Liver (tissue), 8 donors: ENCODE measurements at regions not wholly inside any gene's neighbourhood (a gene's known extent, or its start where the extent isn't known, plus 50 kb on each side); places are given as distances from the start of the nearest gene placed in this dataset.

Experiments used
- DNase-seq: peaks from one replicate; pipeline ENCODE4 v3.0.0-alpha.2; 2017; ENCODE audit warnings: low spot score
- H3K27ac ChIP-seq, 2 donors: one replicate each; pipeline ENCODE4 v1.7.0; 2013; ENCODE audit warnings: inconsistent platforms in 2 of 2, low read length in 2 of 2, control low read depth in 1 of 2, low read depth in 1 of 2, mild to moderate bottlenecking in 1 of 2
- H3K27me3 ChIP-seq, 4 donors: one replicate each; pipeline versions ENCODE4 v1.6.1 to v1.7.0; 2013; ENCODE audit warnings: low read length in 3 of 4, inconsistent platforms in 1 of 4, mild to moderate bottlenecking in 1 of 4, moderate library complexity in 1 of 4; ENCODE audit not compliant: control insufficient read depth in 4 of 4, insufficient read depth in 4 of 4
- H3K36me3 ChIP-seq, 4 donors: one replicate each; pipeline versions ENCODE4 v1.6.1 to v1.7.0; 2013; ENCODE audit warnings: low read length in 3 of 4, mild to moderate bottlenecking in 3 of 4, low read depth in 1 of 4, moderate library complexity in 1 of 4; ENCODE audit not compliant: control insufficient read depth in 4 of 4, insufficient read depth in 3 of 4
- H3K4me1 ChIP-seq, 4 donors: one replicate each; pipeline versions ENCODE4 v1.6.1 to v1.7.0; 2013; ENCODE audit warnings: low read length in 3 of 4, mild to moderate bottlenecking in 3 of 4, moderate library complexity in 1 of 4; ENCODE audit not compliant: control insufficient read depth in 4 of 4, insufficient read depth in 4 of 4
- H3K4me3 ChIP-seq, 3 donors: one replicate each; pipeline versions ENCODE4 v1.6.1 to v1.7.0; 2013; ENCODE audit warnings: low read length in 3 of 3, control low read depth in 1 of 3, low read depth in 1 of 3, mild to moderate bottlenecking in 1 of 3
- H3K9ac ChIP-seq, 2 donors: one replicate each; pipeline ENCODE4 v1.7.0; 2013; ENCODE audit warnings: low read length in 2 of 2, mild to moderate bottlenecking in 2 of 2, moderate library complexity in 2 of 2, control low read depth in 1 of 2, low read depth in 1 of 2
- H3K9me3 ChIP-seq, 4 donors: one replicate each; pipeline versions ENCODE4 v1.6.1 to v1.7.0; 2013; ENCODE audit warnings: low read length in 3 of 4; ENCODE audit not compliant: control insufficient read depth in 4 of 4
- EGR1 ChIP-seq, 2 donors: IDR thresholded peaks; 2 replicates each; pipeline ENCODE4 v1.6.1; 2016 to 2018; ENCODE audit warnings: antibody characterized with exemption in 2 of 2, low read depth in 2 of 2
- FOXA1 ChIP-seq: IDR thresholded peaks from 2 replicates; pipeline ENCODE4 v1.6.1; 2016; ENCODE audit warnings: antibody characterized with exemption
- FOXA2 ChIP-seq: IDR thresholded peaks from 2 replicates; pipeline ENCODE4 v1.6.1; 2016; ENCODE audit warnings: antibody characterized with exemption
- GABPA ChIP-seq, 2 donors: IDR thresholded peaks in 1 of 2; conservative IDR thresholded peaks in 1 of 2; 2 replicates each; pipeline ENCODE4 v1.6.1; 2016; ENCODE audit warnings: antibody characterized with exemption in 2 of 2, mild to moderate bottlenecking in 1 of 2, moderate library complexity in 1 of 2
- HNF4A ChIP-seq, 2 donors: conservative IDR thresholded peaks; 2 replicates each; pipeline ENCODE4 v1.6.1; 2016; ENCODE audit warnings: antibody characterized with exemption in 2 of 2, mild to moderate bottlenecking in 2 of 2
- HNF4G ChIP-seq: IDR thresholded peaks from 2 replicates; pipeline ENCODE4 v1.6.1; 2016; ENCODE audit warnings: antibody characterized with exemption
- JUND ChIP-seq, 2 donors: IDR thresholded peaks; 2 replicates each; pipeline ENCODE4 v1.6.1; 2016; ENCODE audit warnings: antibody characterized with exemption in 2 of 2
- NR2F2 ChIP-seq: IDR thresholded peaks from 2 replicates; pipeline ENCODE4 v1.6.1; 2016; ENCODE audit warnings: antibody characterized with exemption
- RAD21 ChIP-seq, 2 donors: IDR thresholded peaks; 2 replicates each; pipeline ENCODE4 v1.6.1; 2016; ENCODE audit warnings: antibody characterized with exemption in 2 of 2, mild to moderate bottlenecking in 2 of 2
- REST ChIP-seq: IDR thresholded peaks from 2 replicates; pipeline ENCODE4 v1.6.1; 2016; ENCODE audit warnings: antibody characterized with exemption, mild to moderate bottlenecking
- RXRA ChIP-seq, 2 donors: IDR thresholded peaks; 2 replicates each; pipeline ENCODE4 v1.6.1; 2017 to 2018; ENCODE audit warnings: antibody characterized with exemption in 2 of 2, mild to moderate bottlenecking in 1 of 2
- SP1 ChIP-seq: IDR thresholded peaks from 2 replicates; pipeline ENCODE4 v1.6.1; 2018; ENCODE audit warnings: antibody characterized with exemption, mild to moderate bottlenecking
- TAF1 ChIP-seq: conservative IDR thresholded peaks from 2 replicates; pipeline ENCODE4 v1.6.1; 2016; ENCODE audit warnings: antibody characterized with exemption, mild to moderate bottlenecking
- ZBTB33 ChIP-seq: IDR thresholded peaks from 2 replicates; pipeline ENCODE4 v1.6.1; 2016; ENCODE audit warnings: antibody characterized with exemption
- WGBS: extraction: QIAGEN DNeasy Blood & Tissue Kit; methylation state at CpG from one replicate; pipeline ENCODE4 v1.1.7; 2013; 5-methylcytosine and 5-hydroxymethylcytosine counted together
- TF ChIP-seq, protein P1 (sequence below): IDR thresholded peaks from 2 replicates; pipeline ENCODE4 v1.6.1; 2016; ENCODE audit warnings: antibody characterized with exemption
- TF ChIP-seq, protein P2 (sequence below): IDR thresholded peaks from 2 replicates; pipeline ENCODE4 v1.6.1; 2016; ENCODE audit warnings: antibody characterized with exemption
- TF ChIP-seq, protein P3 (sequence below): fragments of 150-350 bp; IDR thresholded peaks from 2 replicates; pipeline ENCODE4 v1.5.1; 2017; ENCODE audit warnings: improper control_type of control experiment, low read depth, low read length; ENCODE audit not compliant: missing input control
- donor health status: healthy.
- donor health status: healthy.
- donor health status: healthy.
- donor health status: healthy.
- donor health status: healthy.

- Histone ChIP-seq H3K27ac (no peak overlapping the region), H3K9ac (no peak overlapping the region), H3K4me3 (no peak overlapping the region), H3K27me3 (no peaks in the 10 kb centered on the region), H3K4me1 (no peaks in the 10 kb centered on the region), H3K9me3 (no peaks in the 10 kb centered on the region), H3K36me3 (no peaks in the 10 kb centered on the region)
- WGBS = 84% methylated on average over 2 of the region's 2 CpGs
- no peak for DNase-seq
- TF ChIP-seq, protein P1, sequence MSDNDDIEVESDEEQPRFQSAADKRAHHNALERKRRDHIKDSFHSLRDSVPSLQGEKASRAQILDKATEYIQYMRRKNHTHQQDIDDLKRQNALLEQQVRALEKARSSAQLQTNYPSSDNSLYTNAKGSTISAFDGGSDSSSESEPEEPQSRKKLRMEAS = no peak
- no peak for TF ChIP-seq HNF4A (conservative IDR thresholded peaks at IDR 0.05)
- TF ChIP-seq RAD21 (IDR thresholded peaks at IDR 0.05) = no peak
- no peak for TF ChIP-seq FOXA2
- TF ChIP-seq FOXA1 = no peak
- TF ChIP-seq ZBTB33 = no peak
- no peak for TF ChIP-seq JUND (IDR thresholded peaks at IDR 0.05)
- TF ChIP-seq HNF4G = no peak
- TF ChIP-seq NR2F2 = no peak
- TF ChIP-seq, protein P2, sequence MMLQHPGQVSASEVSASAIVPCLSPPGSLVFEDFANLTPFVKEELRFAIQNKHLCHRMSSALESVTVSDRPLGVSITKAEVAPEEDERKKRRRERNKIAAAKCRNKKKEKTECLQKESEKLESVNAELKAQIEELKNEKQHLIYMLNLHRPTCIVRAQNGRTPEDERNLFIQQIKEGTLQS = no peak
- no peak for TF ChIP-seq SP1
- TF ChIP-seq, protein P3, sequence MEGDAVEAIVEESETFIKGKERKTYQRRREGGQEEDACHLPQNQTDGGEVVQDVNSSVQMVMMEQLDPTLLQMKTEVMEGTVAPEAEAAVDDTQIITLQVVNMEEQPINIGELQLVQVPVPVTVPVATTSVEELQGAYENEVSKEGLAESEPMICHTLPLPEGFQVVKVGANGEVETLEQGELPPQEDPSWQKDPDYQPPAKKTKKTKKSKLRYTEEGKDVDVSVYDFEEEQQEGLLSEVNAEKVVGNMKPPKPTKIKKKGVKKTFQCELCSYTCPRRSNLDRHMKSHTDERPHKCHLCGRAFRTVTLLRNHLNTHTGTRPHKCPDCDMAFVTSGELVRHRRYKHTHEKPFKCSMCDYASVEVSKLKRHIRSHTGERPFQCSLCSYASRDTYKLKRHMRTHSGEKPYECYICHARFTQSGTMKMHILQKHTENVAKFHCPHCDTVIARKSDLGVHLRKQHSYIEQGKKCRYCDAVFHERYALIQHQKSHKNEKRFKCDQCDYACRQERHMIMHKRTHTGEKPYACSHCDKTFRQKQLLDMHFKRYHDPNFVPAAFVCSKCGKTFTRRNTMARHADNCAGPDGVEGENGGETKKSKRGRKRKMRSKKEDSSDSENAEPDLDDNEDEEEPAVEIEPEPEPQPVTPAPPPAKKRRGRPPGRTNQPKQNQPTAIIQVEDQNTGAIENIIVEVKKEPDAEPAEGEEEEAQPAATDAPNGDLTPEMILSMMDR = no peak
- no peak for TF ChIP-seq EGR1 (IDR thresholded peaks at IDR 0.05; ENCODE audit: low read depth in 2 of 2)
- no peak for TF ChIP-seq RXRA (IDR thresholded peaks at IDR 0.05)
- TF ChIP-seq TAF1 = no peak
- TF ChIP-seq REST = no peak
- TF ChIP-seq GABPA (IDR thresholded peaks at IDR 0.05 in 1 of 2, conservative IDR thresholded peaks at IDR 0.05 in 1 of 2) = no peak
Measured at GRCh38 chr2:75807992-75808391, 97.3 kb upstream of the GCFC2 start.
